Neutrophil (primary cell): ENCODE measurements at regions not wholly inside any gene's neighbourhood (a gene's known extent, or its start where the extent isn't known, plus 50 kb on each side); places are given as distances from the start of the nearest gene placed in this dataset.
A peak's percentile ranks its signal among the peaks of the same experiment; 100 is the strongest.

Source experiments
- H3K27ac ChIP-seq: fragments of 200-600 bp; sonication (generic); 2 replicates; pipeline ENCODE4 v1.5.1; 2016; ENCODE audit warnings: mild to moderate bottlenecking, moderate library complexity
- H3K27me3 ChIP-seq: fragments of 200-600 bp; sonication (generic); 2 replicates; pipeline ENCODE4 v1.6.0; 2016; ENCODE audit warnings: mild to moderate bottlenecking
- H3K36me3 ChIP-seq: fragments of 200-600 bp; sonication (generic); 2 replicates; pipeline ENCODE4 v1.5.1; 2017
- H3K4me1 ChIP-seq, 2 experiments: fragments of 200-600 bp in 1 of 2; sonication (generic) in 1 of 2; 1 replicate in 1 of 2; 2 replicates in 1 of 2; pipeline versions ENCODE4 v1.5.1 to v1.6.1; 2013 to 2016; ENCODE audit warnings: low read depth in 1 of 2, low read length in 1 of 2, mild to moderate bottlenecking in 1 of 2, moderate library complexity in 1 of 2; ENCODE audit not compliant: control insufficient read depth in 1 of 2, insufficient read depth in 1 of 2
- H3K4me3 ChIP-seq, 2 experiments: fragments of 200-600 bp in 1 of 2; sonication (generic) in 1 of 2; 1 replicate in 1 of 2; 2 replicates in 1 of 2; pipeline ENCODE4 v1.5.1; 2013 to 2016; ENCODE audit warnings: low read depth in 1 of 2, low read length in 1 of 2, mild to moderate bottlenecking in 1 of 2, moderate library complexity in 1 of 2
- H3K9me3 ChIP-seq: fragments of 200-600 bp; sonication (generic); 2 replicates; pipeline ENCODE4 v1.5.1; 2016
- CTCF ChIP-seq: fragments of 200-600 bp; sonication (generic); IDR thresholded peaks from 2 replicates; pipeline ENCODE4 v1.5.1; 2016; ENCODE audit warnings: antibody characterized with exemption

- H3K4me1 ChIP-seq: peaks cover 0 to 7% of the 10 kb centered on the region in 2 experiments
- no peak overlapping the region for H3K4me3 ChIP-seq
- no peaks in the 10 kb centered on the region for H3K27me3 ChIP-seq
- no peaks in the 10 kb centered on the region for H3K9me3 ChIP-seq
- no peaks in the 10 kb centered on the region for H3K36me3 ChIP-seq
- H3K27ac ChIP-seq: no peak overlapping the region
- TF ChIP-seq CTCF: no peak
Observed at GRCh38 chrX:43557792-43558191, 98.3 kb upstream of the MAOA start.

- no peaks in the 10 kb centered on the region for H3K9me3 ChIP-seq
- TF ChIP-seq CTCF: peak; percentile 31
- H3K27ac ChIP-seq: no peak overlapping the region
Observed at GRCh38 chrX:43559644-43560043, 96.5 kb upstream of the MAOA start.

GRCh38 chrX:43560247-43560946 is 95.7 kb upstream of the MAOA start:
- Histone ChIP-seq H3K27ac (no peak overlapping the region), H3K4me1 (peaks cover 0 to 7% of the 10 kb centered on the region in 2 experiments), H3K9me3 (no peaks in the 10 kb centered on the region), H3K27me3 (no peaks in the 10 kb centered on the region), H3K36me3 (no peaks in the 10 kb centered on the region), H3K4me3 (no peak overlapping the region)
- no peak for TF ChIP-seq CTCF

More at GRCh38 chrX:43559644-43560043, 96.5 kb upstream of the MAOA start:
- Histone ChIP-seq H3K36me3 (no peaks in the 10 kb centered on the region), H3K4me1 (peaks cover 0 to 7% of the 10 kb centered on the region in 2 experiments), H3K4me3 (no peak overlapping the region), H3K27me3 (no peaks in the 10 kb centered on the region)

- Histone ChIP-seq H3K4me3 (no peak overlapping the region), H3K27me3 (no peaks in the 10 kb centered on the region), H3K9me3 (no peaks in the 10 kb centered on the region), H3K36me3 (no peaks in the 10 kb centered on the region), H3K27ac (no peak overlapping the region), H3K4me1 (peaks cover 0 to 7% of the 10 kb centered on the region in 2 experiments)
- TF ChIP-seq CTCF: no peak
Observed at GRCh38 chrX:43562372-43562771, 93.7 kb upstream of the MAOA start.

- H3K9me3 ChIP-seq: no peaks in the 10 kb centered on the region
- H3K36me3 ChIP-seq: no peaks in the 10 kb centered on the region
- no peak overlapping the region for H3K27ac ChIP-seq
- H3K4me1 ChIP-seq: peaks cover 0 to 7% of the 10 kb centered on the region in 2 experiments
- H3K27me3 ChIP-seq: no peaks in the 10 kb centered on the region
- TF ChIP-seq CTCF: no peak
- no peak overlapping the region for H3K4me3 ChIP-seq
Observed at GRCh38 chrX:43564953-43565352, 91.1 kb upstream of the MAOA start.
